ENCODE measurements at regions not wholly inside any gene's neighbourhood (a gene's known extent, or its start where the extent isn't known, plus 50 kb on each side); places are given as distances from the start of the nearest gene placed in this dataset.

DNA sequence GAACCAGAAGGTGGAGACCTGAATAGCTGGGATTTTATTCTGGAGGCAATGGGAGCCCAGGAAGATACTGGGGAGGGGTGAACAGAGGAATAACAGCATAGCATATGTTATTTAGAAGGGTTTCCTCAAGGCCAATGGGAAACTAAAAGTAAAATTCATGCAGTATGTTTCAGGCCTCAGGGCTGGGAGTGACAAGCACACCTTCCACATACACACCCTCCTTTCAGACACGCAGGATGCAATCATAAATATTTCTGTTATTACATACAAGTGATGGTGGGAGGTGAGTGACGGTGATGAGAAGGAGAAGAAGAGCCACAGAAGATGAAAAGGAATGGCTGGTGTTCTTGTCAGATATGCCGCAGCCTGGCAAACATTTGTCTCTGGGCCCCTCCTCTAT, 106.1 kb upstream of the FLRT2 start:
- TF ChIP-seq POLR2A (IDR thresholded peaks at IDR 0.05), result no peak
- TF ChIP-seq, protein P1, sequence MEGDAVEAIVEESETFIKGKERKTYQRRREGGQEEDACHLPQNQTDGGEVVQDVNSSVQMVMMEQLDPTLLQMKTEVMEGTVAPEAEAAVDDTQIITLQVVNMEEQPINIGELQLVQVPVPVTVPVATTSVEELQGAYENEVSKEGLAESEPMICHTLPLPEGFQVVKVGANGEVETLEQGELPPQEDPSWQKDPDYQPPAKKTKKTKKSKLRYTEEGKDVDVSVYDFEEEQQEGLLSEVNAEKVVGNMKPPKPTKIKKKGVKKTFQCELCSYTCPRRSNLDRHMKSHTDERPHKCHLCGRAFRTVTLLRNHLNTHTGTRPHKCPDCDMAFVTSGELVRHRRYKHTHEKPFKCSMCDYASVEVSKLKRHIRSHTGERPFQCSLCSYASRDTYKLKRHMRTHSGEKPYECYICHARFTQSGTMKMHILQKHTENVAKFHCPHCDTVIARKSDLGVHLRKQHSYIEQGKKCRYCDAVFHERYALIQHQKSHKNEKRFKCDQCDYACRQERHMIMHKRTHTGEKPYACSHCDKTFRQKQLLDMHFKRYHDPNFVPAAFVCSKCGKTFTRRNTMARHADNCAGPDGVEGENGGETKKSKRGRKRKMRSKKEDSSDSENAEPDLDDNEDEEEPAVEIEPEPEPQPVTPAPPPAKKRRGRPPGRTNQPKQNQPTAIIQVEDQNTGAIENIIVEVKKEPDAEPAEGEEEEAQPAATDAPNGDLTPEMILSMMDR (IDR thresholded peaks at IDR 0.05), result no peak

Measured in ovary (tissue), 3 donors.